H1 (cell line): ENCODE measurements at regions not wholly inside any gene's neighbourhood (a gene's known extent, or its start where the extent isn't known, plus 50 kb on each side); places are given as distances from the start of the nearest gene placed in this dataset.

Experiments
- CTCF ChIA-PET: fragments of 300-600 bp; sonication (Branson Sonifier 250); formaldehyde crosslinking; loops from one replicate; lab custom pipeline; 2021; ENCODE audit not compliant: partially characterized antibody; lab: Charles Lee
- POLR2A ChIA-PET: fragments of 300-600 bp; sonication (Branson Sonifier 250); formaldehyde crosslinking; loops from one replicate; lab custom pipeline; 2021; ENCODE audit warnings: inconsistent platforms; ENCODE audit not compliant: partially characterized antibody; lab: Charles Lee
- DNase-seq, 2 experiments: peaks; one replicate each; pipeline versions ENCODE4 v3.0.0 to v3.0.0-alpha.2; 2010 to 2022; ENCODE audit warnings: low spot score in 2 of 2, low read depth in 1 of 2, mixed read lengths in 1 of 2
- FAIRE-seq: peaks from 2 replicates; lab custom pipeline; 2011; peaks lifted over from hg19 to GRCh38; lab: Jason Lieb, UNC
- H2AFZ ChIP-seq: 2 replicates; pipeline ENCODE4 v1.8.1; 2012; ENCODE audit warnings: low read length, inconsistent platforms
- H2AK5ac ChIP-seq: 2 replicates; pipeline ENCODE4 v1.6.1; 2013; ENCODE audit warnings: low read depth, low read length
- H2BK120ac ChIP-seq: replicated peaks from 2 replicates; pipeline ENCODE3; 2013; ENCODE audit warnings: low read depth, low read length, inconsistent platforms
- H2BK12ac ChIP-seq: 2 replicates; pipeline ENCODE4 v1.6.1; 2013; ENCODE audit warnings: low read depth, low read length
- H2BK15ac ChIP-seq: 2 replicates; pipeline ENCODE4 v1.6.1; 2013; ENCODE audit warnings: low read length
- H2BK20ac ChIP-seq: 2 replicates; pipeline ENCODE4 v1.6.1; 2013; ENCODE audit warnings: low read length
- H2BK5ac ChIP-seq: 2 replicates; pipeline ENCODE4 v1.6.1; 2013; ENCODE audit warnings: low read depth, low read length
- H3K14ac ChIP-seq: 2 replicates; pipeline ENCODE4 v1.6.1; 2013; ENCODE audit warnings: inconsistent platforms; ENCODE audit not compliant: insufficient read length
- H3K18ac ChIP-seq: 2 replicates; pipeline ENCODE4 v1.6.1; 2013; ENCODE audit warnings: low read length; ENCODE audit errors: extremely low read depth
- H3K23ac ChIP-seq: 2 replicates; pipeline ENCODE4 v1.6.1; 2013; ENCODE audit warnings: inconsistent platforms; ENCODE audit not compliant: insufficient read length
- H3K23me2 ChIP-seq: 2 replicates; pipeline ENCODE4 v1.6.1; 2013; ENCODE audit warnings: low read depth, low read length
- H3K27ac ChIP-seq: 2 replicates; pipeline ENCODE4 v1.6.1; 2011; ENCODE audit warnings: low read depth, low read length, inconsistent platforms
- H3K27me3 ChIP-seq, 4 experiments: replicated peaks in 1 of 4; 1 replicate in 1 of 4; 2 replicates in 3 of 4; pipeline versions ENCODE4 v1.6.1 to v1.8.1; 2011 to 2013; ENCODE audit warnings: low read length in 3 of 4, mild to moderate bottlenecking in 3 of 4, inconsistent platforms in 2 of 4, mixed read lengths in 2 of 4, moderate library complexity in 1 of 4; ENCODE audit not compliant: control insufficient read depth in 3 of 4, insufficient read depth in 3 of 4; ENCODE audit errors: extremely low read depth in 1 of 4
- H3K36me3 ChIP-seq, 4 experiments: 2 replicates each; pipeline versions ENCODE4 v1.6.1 to v1.8.1; 2011 to 2013; ENCODE audit warnings: mild to moderate bottlenecking in 4 of 4, low read length in 3 of 4, moderate library complexity in 2 of 4, control low read depth in 1 of 4, inconsistent platforms in 1 of 4; ENCODE audit not compliant: insufficient read depth in 4 of 4, control insufficient read depth in 2 of 4
- H3K4ac ChIP-seq: replicated peaks from 2 replicates; pipeline ENCODE3; 2013; ENCODE audit warnings: low read length, low read depth, mixed read lengths, inconsistent platforms; ENCODE audit not compliant: insufficient read length
- H3K4me1 ChIP-seq, 4 experiments: replicated peaks in 1 of 4; 1 replicate in 1 of 4; 2 replicates in 3 of 4; pipeline versions ENCODE4 v1.6.1 to v1.8.1; 2011 to 2013; ENCODE audit warnings: low read length in 3 of 4, inconsistent platforms in 2 of 4, mixed read lengths in 1 of 4; ENCODE audit not compliant: insufficient read depth in 4 of 4, control insufficient read depth in 3 of 4
- H3K4me2 ChIP-seq, 2 experiments: 2 replicates each; pipeline versions ENCODE4 v1.6.1 to v1.8.1; 2011 to 2013; ENCODE audit warnings: low read depth in 2 of 2, low read length in 2 of 2, control low read depth in 1 of 2, inconsistent platforms in 1 of 2, mild to moderate bottlenecking in 1 of 2; ENCODE audit not compliant: insufficient read depth in 1 of 2
- H3K4me3 ChIP-seq, 4 experiments: fragments of 200-600, 300-600 bp in 1 of 4; sonication (generic), shearing (Covaris generic), sonication (Bioruptor Twin) in 1 of 4; 2 replicates each; pipeline versions ENCODE4 v1.5.1 to v1.8.1; 2011 to 2016; ENCODE audit warnings: low read length in 4 of 4, low read depth in 3 of 4, control low read depth in 2 of 4, inconsistent platforms in 2 of 4, mild to moderate bottlenecking in 2 of 4, mixed read lengths in 1 of 4, moderate library complexity in 1 of 4; ENCODE audit not compliant: insufficient read depth in 2 of 4; ENCODE audit errors: extremely low read depth in 1 of 4
- H3K56ac ChIP-seq: replicated peaks from 2 replicates; pipeline ENCODE3; 2013; ENCODE audit warnings: low read depth, mild to moderate bottlenecking, mixed read lengths, low read length, inconsistent platforms; ENCODE audit not compliant: insufficient read length
- H3K79me1 ChIP-seq: 2 replicates; pipeline ENCODE4 v1.6.1; 2013; ENCODE audit warnings: low read depth, low read length, control low read depth
- H3K79me2 ChIP-seq, 2 experiments: 2 replicates each; pipeline versions ENCODE4 v1.6.1 to v1.8.1; 2012 to 2013; ENCODE audit warnings: low read length in 2 of 2, mild to moderate bottlenecking in 2 of 2, inconsistent platforms in 1 of 2; ENCODE audit not compliant: insufficient read depth in 2 of 2, control insufficient read depth in 1 of 2
- H3K9ac ChIP-seq, 4 experiments: replicated peaks in 1 of 4; 1 replicate in 1 of 4; 2 replicates in 3 of 4; pipeline versions ENCODE4 v1.6.1 to v1.8.1; 2011 to 2013; ENCODE audit warnings: low read depth in 3 of 4, low read length in 3 of 4, control low read depth in 2 of 4, mild to moderate bottlenecking in 2 of 4, moderate library complexity in 2 of 4, inconsistent platforms in 1 of 4; ENCODE audit errors: extremely low read depth in 1 of 4
- H3K9me3 ChIP-seq, 2 experiments: 2 replicates each; pipeline versions ENCODE4 v1.6.1 to v1.8.1; 2012 to 2013; ENCODE audit warnings: mild to moderate bottlenecking in 2 of 2, moderate library complexity in 2 of 2, control low read depth in 1 of 2, inconsistent platforms in 1 of 2, low read depth in 1 of 2, low read length in 1 of 2, mixed read lengths in 1 of 2; ENCODE audit not compliant: insufficient read depth in 2 of 2
- H4K20me1 ChIP-seq, 2 experiments: replicated peaks in 1 of 2; 2 replicates each; pipeline versions ENCODE3 to v1.8.1; 2011 to 2013; ENCODE audit warnings: inconsistent platforms in 2 of 2, low read length in 2 of 2, mild to moderate bottlenecking in 1 of 2; ENCODE audit not compliant: insufficient read depth in 2 of 2, control insufficient read depth in 1 of 2
- H4K5ac ChIP-seq: 2 replicates; pipeline ENCODE4 v1.6.1; 2013; ENCODE audit warnings: low read length, low read depth, mixed read lengths, inconsistent platforms; ENCODE audit not compliant: insufficient read length
- H4K8ac ChIP-seq: 2 replicates; pipeline ENCODE4 v1.8.0; 2013; ENCODE audit warnings: mild to moderate bottlenecking, moderate library complexity, low read length, inconsistent platforms; ENCODE audit not compliant: insufficient read depth; ENCODE audit errors: extremely low read depth
- H4K91ac ChIP-seq: replicated peaks from 2 replicates; pipeline ENCODE3; 2013; ENCODE audit warnings: low read length, mixed read lengths, inconsistent platforms; ENCODE audit not compliant: insufficient read length
- BRCA1 ChIP-seq: IDR thresholded peaks from 2 replicates; pipeline ENCODE4 v1.6.1; 2012; ENCODE audit warnings: low read depth, low read length, improper control_type of control experiment
- SIRT6 ChIP-seq: IDR thresholded peaks from one replicate; pipeline ENCODE4 v1.7.1; 2012; ENCODE audit warnings: low read length, inconsistent platforms
- USF2 ChIP-seq: IDR thresholded peaks from 2 replicates; pipeline ENCODE4 v1.6.1; 2011; ENCODE audit warnings: low read length, improper control_type of control experiment
- WGBS, 2 experiments: shearing (Covaris generic) in 1 of 2; methylation state at CpG; one replicate each; pipeline versions ENCODE4 v1.1.6 to v1.1.7; 2013 to 2015; ENCODE audit warnings: low lambda C conversion rate in 2 of 2, mixed read lengths in 2 of 2, inconsistent platforms in 1 of 2, low coverage in 1 of 2, missing lambda C conversion rate in 1 of 2; ENCODE audit not compliant: insufficient replicate concordance in 2 of 2, insufficient coverage in 1 of 2, insufficient read length in 1 of 2; ENCODE audit errors: extremely low coverage in 1 of 2, missing lambda C conversion rate in 1 of 2; 5-methylcytosine and 5-hydroxymethylcytosine counted together

- Histone ChIP-seq H3K27me3 (no peaks in the 10 kb centered on the region), H3K14ac (no peak overlapping the region), H3K79me2 (no peaks in the 10 kb centered on the region), H3K9me3 (no peaks in the 10 kb centered on the region), H3K23ac (no peak overlapping the region), H3K4me3 (no peak overlapping the region), H2BK5ac (no peak overlapping the region), H3K36me3 (no peaks in the 10 kb centered on the region), H3K4me2 (no peak overlapping the region), H2BK15ac (no peak overlapping the region), H2BK120ac (no peak overlapping the region), H4K91ac (no peak overlapping the region), H4K8ac (no peak overlapping the region), H2AFZ (no peak overlapping the region), H3K18ac (no peak overlapping the region), H2AK5ac (no peak overlapping the region), H3K9ac (no peak overlapping the region), H3K4me1 (no peaks in the 10 kb centered on the region), H3K4ac (no peak overlapping the region), H4K5ac (no peak overlapping the region), H3K27ac (no peak overlapping the region), H3K79me1 (no peaks in the 10 kb centered on the region)
- FAIRE-seq = no peak
- no peak for DNase-seq
- WGBS, 2 experiments = 81% methylated on average over 1 of the region's 1 CpG; no CpG with 5 or more reads in 1 of the 2 experiments
- POLR2A ChIA-PET = no interaction called here
- TF ChIP-seq SIRT6 (no peak), USF2 (no peak), BRCA1 (no peak)
- TF ChIP-seq, all 59 proteins: peak for 0
- Histone ChIP-seq H3K56ac (no peak overlapping the region), H2BK20ac (no peak overlapping the region), H3K23me2 (no peaks in the 10 kb centered on the region), H4K20me1 (no peaks in the 10 kb centered on the region), H2BK12ac (no peak overlapping the region)
- CTCF ChIA-PET = no interaction called here
These were observed 242.6 kb upstream of the CDYL start for GRCh38 chr6:4533576-4533975.
